ENCODE measurements at regions not wholly inside any gene's neighbourhood (a gene's known extent, or its start where the extent isn't known, plus 50 kb on each side); places are given as distances from the start of the nearest gene placed in this dataset.

DNA sequence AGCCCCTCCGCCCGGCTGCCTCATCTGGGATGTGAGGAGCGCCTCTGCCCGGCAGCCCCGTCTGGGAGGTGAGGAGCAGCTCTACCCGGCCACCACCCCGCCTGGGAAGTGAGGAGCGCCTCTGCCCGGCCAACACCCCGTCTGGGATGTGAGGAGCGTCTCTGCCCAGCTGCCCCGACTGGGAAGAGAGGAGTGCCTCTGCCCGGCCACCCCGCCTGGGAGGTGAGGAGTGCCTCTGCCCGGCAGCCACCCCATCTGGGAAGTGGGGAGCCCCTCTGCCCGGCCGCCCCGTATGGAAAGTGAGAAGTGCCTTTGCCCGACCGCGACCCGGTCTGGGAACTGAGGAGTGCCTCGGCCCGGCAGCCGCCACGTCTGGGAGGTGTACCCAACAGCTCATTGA, 74.3 kb upstream of the TNIP3 start:
- no peak overlapping the region for H2AK5ac ChIP-seq (ENCODE audit: low read depth, low read length)
- H2BK20ac ChIP-seq (ENCODE audit: low read length) = no peak overlapping the region
- 100% methylated on average over 1 of the region's 26 CpGs; no CpG with 5 or more reads in 1 of the 2 experiments for WGBS, 2 experiments (ENCODE audit: extremely low coverage in 1 of 2, insufficient coverage in 1 of 2, insufficient read length in 1 of 2, insufficient replicate concordance in 2 of 2, low coverage in 1 of 2, low lambda C conversion rate in 2 of 2, missing lambda C conversion rate in 1 of 2)
- H4K5ac ChIP-seq (ENCODE audit: insufficient read length, low read depth, low read length) = no peak overlapping the region
- H4K20me1 ChIP-seq (replicated peaks in 1 of 2; ENCODE audit: control insufficient read depth in 1 of 2, insufficient read depth in 2 of 2, low read length in 2 of 2) = no peaks in the 10 kb centered on the region
- H2BK120ac ChIP-seq (replicated peaks; ENCODE audit: low read depth, low read length) = no peak overlapping the region
- no peak overlapping the region for H4K8ac ChIP-seq (ENCODE audit: extremely low read depth, insufficient read depth, low read length)
- H3K23ac ChIP-seq (ENCODE audit: insufficient read length) = no peak overlapping the region
- H2BK15ac ChIP-seq (ENCODE audit: low read length) = no peak overlapping the region
- no peaks in the 10 kb centered on the region for H3K36me3 ChIP-seq (ENCODE audit: control insufficient read depth in 2 of 4, insufficient read depth in 4 of 4, low read length in 3 of 4)
- no peak overlapping the region for H2BK12ac ChIP-seq (ENCODE audit: low read depth, low read length)
- H3K79me1 ChIP-seq (ENCODE audit: low read depth, low read length) = no peaks in the 10 kb centered on the region
- no peak overlapping the region for H3K4me2 ChIP-seq (ENCODE audit: insufficient read depth in 1 of 2, low read depth in 2 of 2, low read length in 2 of 2)
- FAIRE-seq (no peak), DNase-seq (ENCODE audit: low read depth in 1 of 2, low spot score in 2 of 2) (no peak)
- ChIA-PET POLR2A (ENCODE audit: partially characterized antibody) (no interaction called here), CTCF (ENCODE audit: partially characterized antibody) (interaction anchor here (2.1 kb wide), 1 partner anchor 10 kb away, joined by 5 read pairs; no protein-coding TSS in a partner anchor)
- H3K14ac ChIP-seq (ENCODE audit: insufficient read length) = no peak overlapping the region
- no peak overlapping the region for H2BK5ac ChIP-seq (ENCODE audit: low read depth, low read length)
- peaks cover 0 to 3% (median 0%) of the 10 kb centered on the region in 4 experiments; a peak in 1 of 7 replicates for H3K4me1 ChIP-seq (replicated peaks in 1 of 4; ENCODE audit: control insufficient read depth in 3 of 4, insufficient read depth in 4 of 4, low read length in 3 of 4)
- H3K79me2 ChIP-seq (ENCODE audit: control insufficient read depth in 1 of 2, insufficient read depth in 2 of 2, low read length in 2 of 2) = no peaks in the 10 kb centered on the region
- no peaks in the 10 kb centered on the region for H3K23me2 ChIP-seq (ENCODE audit: low read depth, low read length)
- no peak overlapping the region for H3K27ac ChIP-seq (ENCODE audit: low read depth, low read length)
- H3K27me3 ChIP-seq (replicated peaks in 1 of 4; ENCODE audit: control insufficient read depth in 3 of 4, extremely low read depth in 1 of 4, insufficient read depth in 3 of 4, low read length in 3 of 4) = no peaks in the 10 kb centered on the region
- H3K56ac ChIP-seq (replicated peaks; ENCODE audit: insufficient read length, low read depth, low read length) = no peak overlapping the region
- H3K18ac ChIP-seq (ENCODE audit: extremely low read depth, low read length) = no peak overlapping the region
- H2AFZ ChIP-seq (ENCODE audit: low read length) = no peak overlapping the region
- peaks cover 0 to 9% of the 10 kb centered on the region in 2 experiments; a peak in 1 of 4 replicates for H3K9me3 ChIP-seq (ENCODE audit: insufficient read depth in 2 of 2, low read depth in 1 of 2, low read length in 1 of 2)
- H4K91ac ChIP-seq (replicated peaks; ENCODE audit: insufficient read length, low read length) = no peak overlapping the region
- H3K4ac ChIP-seq (replicated peaks; ENCODE audit: insufficient read length, low read depth, low read length) = no peak overlapping the region
- H3K9ac ChIP-seq (replicated peaks in 1 of 4; ENCODE audit: extremely low read depth in 1 of 4, low read depth in 3 of 4, low read length in 3 of 4) = no peak overlapping the region
- no peak overlapping the region for H3K4me3 ChIP-seq (ENCODE audit: extremely low read depth in 1 of 4, insufficient read depth in 2 of 4, low read depth in 3 of 4, low read length in 4 of 4)
- TF ChIP-seq HDAC2 (IDR thresholded peaks at IDR 0.05; ENCODE audit: borderline replicate concordance in 1 of 2, low read depth in 2 of 2, low read length in 2 of 2) (no peak), CEBPB (IDR thresholded peaks at IDR 0.05; ENCODE audit: low read depth, low read length) (no peak), CTBP2 (IDR thresholded peaks at IDR 0.05; ENCODE audit: borderline replicate concordance, insufficient read depth, insufficient read length, low read length) (no peak), SP2 (IDR thresholded peaks at IDR 0.05; ENCODE audit: low read length) (no peak), SIRT6 (IDR thresholded peaks at IDR 0.05; ENCODE audit: low read length) (no peak), CHD1 (IDR thresholded peaks at IDR 0.05; ENCODE audit: low read depth, low read length) (no peak), KDM5A (IDR thresholded peaks at IDR 0.05; ENCODE audit: low read length) (no peak), FOSL1 (IDR thresholded peaks at IDR 0.05; ENCODE audit: insufficient read depth, low read depth, low read length) (no peak), HDAC6 (IDR thresholded peaks at IDR 0.05; ENCODE audit: low read depth, low read length) (no peak)
- TF ChIP-seq, protein P1, sequence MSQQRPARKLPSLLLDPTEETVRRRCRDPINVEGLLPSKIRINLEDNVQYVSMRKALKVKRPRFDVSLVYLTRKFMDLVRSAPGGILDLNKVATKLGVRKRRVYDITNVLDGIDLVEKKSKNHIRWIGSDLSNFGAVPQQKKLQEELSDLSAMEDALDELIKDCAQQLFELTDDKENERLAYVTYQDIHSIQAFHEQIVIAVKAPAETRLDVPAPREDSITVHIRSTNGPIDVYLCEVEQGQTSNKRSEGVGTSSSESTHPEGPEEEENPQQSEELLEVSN (IDR thresholded peaks at IDR 0.05) = no peak
